ENCODE measurements at regions not wholly inside any gene's neighbourhood (a gene's known extent, or its start where the extent isn't known, plus 50 kb on each side); places are given as distances from the start of the nearest gene placed in this dataset.

- no peak for TF ChIP-seq CTCF (IDR thresholded peaks at IDR 0.05)
- no peak for TF ChIP-seq POLR2A (IDR thresholded peaks at IDR 0.05)
- TF ChIP-seq POLR2AphosphoS5 (IDR thresholded peaks at IDR 0.05) = no peak
These were observed 324.7 kb downstream of the DLEU7 start for GRCh38 chr13:50518781-50519201.

All from prostate gland (tissue), 2 donors.